D721Med (cell line): ENCODE measurements at regions not wholly inside any gene's neighbourhood (a gene's known extent, or its start where the extent isn't known, plus 50 kb on each side); places are given as distances from the start of the nearest gene placed in this dataset.

Experiments
- DNase-seq: peaks from one replicate; pipeline ENCODE4 v3.0.0; 2011; ENCODE audit warnings: low spot score; ENCODE audit not compliant: insufficient read length
- FAIRE-seq: peaks from 2 replicates; lab custom pipeline; 2011; peaks lifted over from hg19 to GRCh38; lab: Jason Lieb, UNC
- CTCF ChIP-seq: IDR thresholded peaks from 2 replicates; pipeline ENCODE4 v1.5.1; 2012; ENCODE audit warnings: mild to moderate bottlenecking, control low read depth; ENCODE audit not compliant: insufficient read depth; ENCODE audit errors: missing control alignments

DNA sequence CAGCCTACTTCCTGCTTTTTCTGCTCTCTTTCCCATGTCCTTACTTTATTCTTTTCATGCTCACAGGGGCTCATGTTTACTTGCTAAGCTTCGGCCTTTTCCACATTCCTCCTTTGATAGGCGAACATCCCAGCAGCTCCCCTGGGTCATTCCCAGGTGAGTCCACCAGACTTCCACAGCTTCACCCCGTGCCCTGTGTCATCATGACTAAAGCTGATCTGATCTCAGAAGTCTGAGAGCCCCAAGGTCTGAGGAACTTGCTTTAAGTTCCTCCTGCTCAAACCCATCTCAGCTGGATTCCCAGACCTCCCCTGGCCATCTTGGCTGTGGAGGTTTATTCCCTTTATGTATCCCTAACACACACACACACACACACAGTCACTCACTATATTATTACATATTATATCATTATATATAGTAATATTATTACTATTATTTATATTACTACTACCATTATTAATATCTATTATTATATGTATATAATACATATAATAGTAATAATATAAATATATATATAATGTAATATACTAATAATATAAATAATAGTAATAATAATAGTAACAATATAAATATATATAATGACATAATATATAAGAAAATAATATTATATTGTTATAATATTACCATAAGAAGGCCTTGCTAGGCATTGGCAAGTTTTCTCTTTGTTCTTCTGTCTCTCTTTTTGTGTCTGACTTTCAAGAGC lies 295.9 kb downstream of the PTEN start:
- DNase-seq = no peak
- no peak for TF ChIP-seq CTCF
- no peak for FAIRE-seq

- no peak for FAIRE-seq
- no peak for DNase-seq
- no peak for TF ChIP-seq CTCF
Observed at GRCh38 chr10:88161070-88161469, 297.6 kb downstream of the PTEN start.

DNA sequence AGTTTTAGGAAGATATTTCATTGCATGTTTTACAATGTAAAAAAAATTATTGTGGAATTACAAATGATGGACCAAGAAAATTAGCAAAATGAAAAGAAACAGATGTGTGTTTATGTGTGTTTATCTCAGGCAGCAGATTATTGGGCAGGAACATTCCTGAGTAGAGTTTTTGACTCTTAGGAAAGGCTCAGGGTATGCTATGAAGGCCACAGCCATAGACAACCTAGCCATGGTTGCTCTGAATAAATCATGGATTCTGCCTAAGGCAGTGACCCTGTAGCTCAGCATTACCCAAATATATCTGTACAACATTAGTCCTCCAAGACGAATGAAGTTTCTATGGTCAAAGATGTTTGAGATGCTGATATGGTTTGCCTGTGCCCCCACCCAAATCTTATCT lies 298.3 kb downstream of the PTEN start:
- no peak for FAIRE-seq
- no peak for DNase-seq
- no peak for TF ChIP-seq CTCF

DNA sequence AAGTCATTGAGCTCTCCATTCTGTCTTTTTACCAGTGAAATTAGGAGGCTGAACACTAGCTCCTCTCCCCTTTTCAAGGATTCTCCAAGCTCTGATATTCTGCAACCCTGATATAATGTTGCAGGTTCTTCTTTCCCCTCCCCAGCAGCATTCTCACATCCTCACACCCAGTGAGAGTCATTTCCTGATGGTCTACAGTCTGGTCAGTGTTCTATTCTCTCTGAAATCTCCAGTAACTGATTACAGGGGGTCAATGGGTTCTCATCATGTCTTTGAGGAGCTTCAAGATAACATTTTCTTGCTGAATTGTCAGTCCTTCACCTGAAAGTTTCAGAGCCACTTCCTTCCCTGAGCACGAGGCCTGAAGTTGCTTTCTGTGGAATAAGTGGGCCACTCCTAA lies 299.4 kb downstream of the PTEN start:
- TF ChIP-seq CTCF = no peak
- DNase-seq = no peak
- no peak for FAIRE-seq

- no peak for DNase-seq
- no peak for TF ChIP-seq CTCF
- FAIRE-seq = no peak
Observed at GRCh38 chr10:88163572-88163971, 300.1 kb downstream of the PTEN start.

GRCh38 chr10:88164471-88164870 lies 301.0 kb downstream of the PTEN start:
- DNase-seq (no peak), FAIRE-seq (no peak)
- TF ChIP-seq CTCF = no peak

DNA sequence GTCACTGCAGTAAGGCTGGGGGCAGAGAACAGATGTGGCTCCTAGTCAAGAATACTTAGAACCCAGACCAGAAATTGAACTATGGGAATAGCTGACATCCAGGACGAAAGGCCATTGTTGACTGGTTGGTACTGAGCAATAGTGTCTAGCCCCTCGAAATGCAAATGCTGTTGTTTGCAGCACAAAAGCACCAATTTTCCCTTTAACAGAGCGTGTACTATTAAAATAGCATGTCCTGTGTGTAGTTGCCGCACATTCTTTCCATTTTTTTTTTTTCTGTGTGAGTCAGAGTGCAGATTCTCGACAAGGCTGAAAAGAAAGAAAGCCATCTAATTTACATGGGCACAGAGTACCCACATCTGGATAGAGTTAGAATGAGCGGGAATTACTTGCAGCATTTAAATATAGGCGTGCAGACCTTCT lies 302.4 kb downstream of the PTEN start:
- DNase-seq = no peak
- TF ChIP-seq CTCF = no peak
- no peak for FAIRE-seq
